Common myeloid progenitor, CD34-positive (primary cell): ENCODE measurements at regions not wholly inside any gene's neighbourhood (a gene's known extent, or its start where the extent isn't known, plus 50 kb on each side); places are given as distances from the start of the nearest gene placed in this dataset.
"Not testable (repeated sequence)": the region's sequence is repeated elsewhere in the genome, so short reads cannot be mapped to it uniquely, and the experiment has no call there.

Source experiments
- CTCF ChIA-PET: fragments of 350-600 bp; sonication (Branson Sonifier 250); formaldehyde crosslinking; loops from one replicate; lab custom pipeline; 2021; ENCODE audit warnings: antibody characterized with exemption; lab: Charles Lee
- POLR2A ChIA-PET: fragments of 350-600 bp; sonication (Branson Sonifier 250); formaldehyde crosslinking; loops from one replicate; lab custom pipeline; 2021; ENCODE audit warnings: antibody characterized with exemption; lab: Charles Lee
- DNase-seq, 3 donors: peaks; one replicate each; pipeline versions ENCODE4 v3.0.0 to v3.0.0-alpha.2; 2013
- H3K27ac ChIP-seq, 2 experiments: 1 replicate in 1 of 2; 2 replicates in 1 of 2; pipeline ENCODE4 v1.7.0; 2013; ENCODE audit warnings: inconsistent platforms in 2 of 2, low read length in 2 of 2, mild to moderate bottlenecking in 2 of 2, low read depth in 1 of 2, moderate library complexity in 1 of 2; ENCODE audit not compliant: severe bottlenecking in 2 of 2, insufficient read depth in 1 of 2, poor library complexity in 1 of 2
- H3K27me3 ChIP-seq, 5 experiments: replicated peaks in 2 of 5; 1 replicate in 3 of 5; 2 replicates in 2 of 5; pipeline versions ENCODE4 v1.6.1 to v1.7.0; 2013; ENCODE audit warnings: low read length in 4 of 5, mild to moderate bottlenecking in 2 of 5, moderate library complexity in 2 of 5, inconsistent platforms in 1 of 5; ENCODE audit not compliant: insufficient read depth in 5 of 5, control insufficient read depth in 4 of 5
- H3K36me3 ChIP-seq, 4 experiments: 1 replicate in 2 of 4; 2 replicates in 2 of 4; pipeline versions ENCODE4 v1.6.1 to v1.7.0; 2013; ENCODE audit warnings: low read length in 3 of 4, control low read depth in 1 of 4, mild to moderate bottlenecking in 1 of 4; ENCODE audit not compliant: control insufficient read depth in 4 of 4, insufficient read depth in 4 of 4
- H3K4me1 ChIP-seq, 4 experiments: 1 replicate in 3 of 4; 2 replicates in 1 of 4; pipeline versions ENCODE4 v1.6.1 to v1.7.1; 2013; ENCODE audit warnings: low read length in 3 of 4, mild to moderate bottlenecking in 3 of 4, control low read depth in 1 of 4, inconsistent platforms in 1 of 4, moderate library complexity in 1 of 4; ENCODE audit not compliant: control insufficient read depth in 4 of 4, insufficient read depth in 4 of 4; ENCODE audit errors: control extremely low read depth in 1 of 4
- H3K4me3 ChIP-seq, 7 experiments: 1 replicate in 4 of 7; 2 replicates in 3 of 7; pipeline versions ENCODE4 v1.5.1 to v1.7.0; 2013; ENCODE audit warnings: mild to moderate bottlenecking in 7 of 7, low read length in 6 of 7, moderate library complexity in 6 of 7, inconsistent platforms in 2 of 7, low read depth in 2 of 7, control low read depth in 1 of 7; ENCODE audit not compliant: insufficient read depth in 4 of 7, control insufficient read depth in 1 of 7; ENCODE audit errors: extremely low read depth in 1 of 7
- H3K9me3 ChIP-seq, 5 experiments: 1 replicate in 4 of 5; 2 replicates in 1 of 5; pipeline versions ENCODE4 v1.6.1 to v1.7.1; 2013; ENCODE audit warnings: low read length in 4 of 5, mild to moderate bottlenecking in 2 of 5, inconsistent platforms in 1 of 5, low read depth in 1 of 5, moderate library complexity in 1 of 5; ENCODE audit not compliant: control insufficient read depth in 4 of 5, insufficient read depth in 2 of 5; ENCODE audit errors: control extremely low read depth in 1 of 5
- WGBS: methylation state at CpG from one replicate; pipeline ENCODE4 v1.1.5; 2013; ENCODE audit not compliant: insufficient coverage; 5-methylcytosine and 5-hydroxymethylcytosine counted together

- Histone ChIP-seq H3K9me3 (peaks cover 0 to 1% (median 0%) of the 10 kb centered on the region in 5 experiments), H3K27me3 (peaks cover 0 to 3% (median 0%) of the 10 kb centered on the region in 5 experiments), H3K4me3 (no peak overlapping the region), H3K4me1 (no peaks in the 10 kb centered on the region), H3K36me3 (no peaks in the 10 kb centered on the region), H3K27ac (no peak overlapping the region)
- no peak for DNase-seq
- CTCF ChIA-PET: no interaction called here
- 71% methylated on average over 1 of the region's 3 CpGs for WGBS
- POLR2A ChIA-PET: no interaction called here
These were observed 169.5 kb upstream of the SMARCAD1 start for GRCh38 chr4:94038195-94038594.

GRCh38 chr4:94039226-94039625 lies 168.4 kb upstream of the SMARCAD1 start:
- POLR2A ChIA-PET: no interaction called here
- H3K4me3 ChIP-seq: no peak overlapping the region
- peaks cover 0 to 1% (median 0%) of the 10 kb centered on the region in 5 experiments for H3K9me3 ChIP-seq
- WGBS: 100% methylated on average over 2 of the region's 4 CpGs
- no peaks in the 10 kb centered on the region for H3K36me3 ChIP-seq
- H3K4me1 ChIP-seq: no peaks in the 10 kb centered on the region
- H3K27me3 ChIP-seq: peaks cover 0 to 3% (median 0%) of the 10 kb centered on the region in 5 experiments
- DNase-seq: no peak
- no peak overlapping the region for H3K27ac ChIP-seq
- CTCF ChIA-PET: no interaction called here

- POLR2A ChIA-PET, H3K4me3 ChIP-seq, H3K4me1 ChIP-seq, H3K27me3 ChIP-seq, CTCF ChIA-PET, H3K9me3 ChIP-seq, H3K27ac ChIP-seq, H3K36me3 ChIP-seq, DNase-seq: not testable (repeated sequence)
- WGBS: 98% methylated on average over 14 of the region's 14 CpGs
These were observed 163.2 kb upstream of the SMARCAD1 start for GRCh38 chr4:94044471-94044870.

GRCh38 chr4:94063084-94063483 lies 144.6 kb upstream of the SMARCAD1 start:
- Histone ChIP-seq H3K4me3 (no peak overlapping the region), H3K27me3 (no peaks in the 10 kb centered on the region), H3K9me3 (no peaks in the 10 kb centered on the region), H3K27ac (no peak overlapping the region), H3K4me1 (no peaks in the 10 kb centered on the region), H3K36me3 (no peaks in the 10 kb centered on the region)
- CTCF ChIA-PET: no interaction called here
- POLR2A ChIA-PET: no interaction called here
- DNase-seq: no peak
- 95% methylated on average over 3 of the region's 4 CpGs for WGBS

GRCh38 chr4:94068753-94069719 lies 138.6 kb upstream of the SMARCAD1 start:
- Histone ChIP-seq H3K9me3 (no peaks in the 10 kb centered on the region), H3K27me3 (no peaks in the 10 kb centered on the region), H3K36me3 (no peaks in the 10 kb centered on the region), H3K4me3 (no peak overlapping the region), H3K27ac (no peak overlapping the region), H3K4me1 (no peaks in the 10 kb centered on the region)
- CTCF ChIA-PET: interaction anchor here (1.3 kb wide), 1 partner anchor 29 kb away, joined by 3 read pairs; no protein-coding TSS in a partner anchor
- POLR2A ChIA-PET: no interaction called here
- DNase-seq: no peak
- 86% methylated on average over 4 of the region's 8 CpGs for WGBS

GRCh38 chr4:94076498-94076897 lies 131.2 kb upstream of the SMARCAD1 start:
- WGBS: no CpG with 5 or more reads among the region's 1 CpG

GRCh38 chr4:94084155-94084554 lies 123.5 kb upstream of the SMARCAD1 start:
- WGBS: 100% methylated on average over 1 of the region's 3 CpGs
- POLR2A ChIA-PET: no interaction called here
- no peaks in the 10 kb centered on the region for H3K36me3 ChIP-seq
- no peaks in the 10 kb centered on the region for H3K4me1 ChIP-seq
- H3K9me3 ChIP-seq: peaks cover 0 to 7% (median 0%) of the 10 kb centered on the region in 5 experiments
- no peak for DNase-seq
- H3K4me3 ChIP-seq: no peak overlapping the region
- H3K27me3 ChIP-seq: no peaks in the 10 kb centered on the region
- H3K27ac ChIP-seq: no peak overlapping the region
- CTCF ChIA-PET: no interaction called here

More at GRCh38 chr4:94076498-94076897, 131.2 kb upstream of the SMARCAD1 start:
- DNase-seq: no peak
- ChIA-PET POLR2A (interaction anchor here (0.7 kb wide), 1 partner anchor 34 kb away, joined by 4 read pairs; no protein-coding TSS in a partner anchor), CTCF (no interaction called here)
- Histone ChIP-seq H3K4me3 (no peak overlapping the region), H3K36me3 (no peaks in the 10 kb centered on the region), H3K27ac (no peak overlapping the region), H3K27me3 (no peaks in the 10 kb centered on the region), H3K4me1 (no peaks in the 10 kb centered on the region), H3K9me3 (peaks cover 0 to 6% (median 0%) of the 10 kb centered on the region in 5 experiments)
